ENCODE measurements at regions not wholly inside any gene's neighbourhood (a gene's known extent, or its start where the extent isn't known, plus 50 kb on each side); places are given as distances from the start of the nearest gene placed in this dataset.
"Not testable (repeated sequence)": the region's sequence is repeated elsewhere in the genome, so short reads cannot be mapped to it uniquely, and the experiment has no call there.

DNA sequence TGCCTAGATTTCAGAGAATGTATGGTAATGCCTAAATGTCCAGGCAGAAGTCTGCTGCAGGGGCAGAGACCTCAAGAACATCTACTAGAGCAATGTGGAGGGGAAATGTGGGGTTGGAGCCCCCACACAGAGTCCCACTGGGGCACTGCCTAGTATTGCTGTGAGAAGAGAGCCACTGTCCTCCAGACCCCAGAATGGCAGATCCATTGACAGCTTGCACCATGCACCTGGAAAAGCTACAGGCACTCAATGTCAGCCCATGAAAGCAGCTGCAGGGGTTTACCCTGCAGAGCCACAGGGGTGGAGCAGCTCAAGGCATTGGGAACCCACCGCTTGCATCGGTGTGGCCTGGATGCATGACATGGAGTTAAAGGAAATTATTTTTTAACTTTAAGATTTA, 314.1 kb downstream of the CYRIA start:
- TF ChIP-seq, protein P1, sequence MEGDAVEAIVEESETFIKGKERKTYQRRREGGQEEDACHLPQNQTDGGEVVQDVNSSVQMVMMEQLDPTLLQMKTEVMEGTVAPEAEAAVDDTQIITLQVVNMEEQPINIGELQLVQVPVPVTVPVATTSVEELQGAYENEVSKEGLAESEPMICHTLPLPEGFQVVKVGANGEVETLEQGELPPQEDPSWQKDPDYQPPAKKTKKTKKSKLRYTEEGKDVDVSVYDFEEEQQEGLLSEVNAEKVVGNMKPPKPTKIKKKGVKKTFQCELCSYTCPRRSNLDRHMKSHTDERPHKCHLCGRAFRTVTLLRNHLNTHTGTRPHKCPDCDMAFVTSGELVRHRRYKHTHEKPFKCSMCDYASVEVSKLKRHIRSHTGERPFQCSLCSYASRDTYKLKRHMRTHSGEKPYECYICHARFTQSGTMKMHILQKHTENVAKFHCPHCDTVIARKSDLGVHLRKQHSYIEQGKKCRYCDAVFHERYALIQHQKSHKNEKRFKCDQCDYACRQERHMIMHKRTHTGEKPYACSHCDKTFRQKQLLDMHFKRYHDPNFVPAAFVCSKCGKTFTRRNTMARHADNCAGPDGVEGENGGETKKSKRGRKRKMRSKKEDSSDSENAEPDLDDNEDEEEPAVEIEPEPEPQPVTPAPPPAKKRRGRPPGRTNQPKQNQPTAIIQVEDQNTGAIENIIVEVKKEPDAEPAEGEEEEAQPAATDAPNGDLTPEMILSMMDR (IDR thresholded peaks at IDR 0.05; ENCODE audit: insufficient read depth, low read length, severe bottlenecking), result no peak
- Histone ChIP-seq H3K27me3 (ENCODE audit: control insufficient read depth, insufficient read depth, low read length) (no peaks in the 10 kb centered on the region), H3K4me3 (ENCODE audit: low read depth, low read length) (no peak overlapping the region), H3K36me3 (ENCODE audit: control insufficient read depth, insufficient read depth, low read length) (no peaks in the 10 kb centered on the region)
- DNase-seq (ENCODE audit: low read depth), result no peak
- no peak for FAIRE-seq

DNA sequence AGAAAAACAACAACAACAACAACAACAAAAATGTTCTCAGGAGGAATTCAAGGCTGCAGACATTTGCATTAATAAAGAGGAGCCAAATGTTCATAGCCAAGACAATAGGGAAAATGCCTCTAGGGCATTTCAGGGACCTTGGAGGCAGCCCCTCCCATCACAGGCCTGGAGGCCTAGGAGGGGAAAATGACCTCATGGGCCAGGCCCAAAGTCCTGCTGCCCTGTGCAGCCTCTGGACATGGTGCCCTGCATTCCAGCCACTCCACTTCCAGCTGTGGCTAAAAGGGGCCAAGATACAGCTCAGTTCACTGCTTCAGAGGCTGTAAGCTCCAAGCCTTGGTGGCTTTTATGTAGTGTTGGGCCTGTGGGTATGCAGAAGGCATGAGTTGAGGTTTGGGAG, 314.5 kb downstream of the CYRIA start:
- no peak for DNase-seq (ENCODE audit: low read depth)
- H3K27me3 ChIP-seq (ENCODE audit: control insufficient read depth, insufficient read depth, low read length), result no peaks in the 10 kb centered on the region
- TF ChIP-seq, protein P1 (IDR thresholded peaks at IDR 0.05; ENCODE audit: insufficient read depth, low read length, severe bottlenecking), result no peak
- H3K36me3 ChIP-seq (ENCODE audit: control insufficient read depth, insufficient read depth, low read length), result no peaks in the 10 kb centered on the region
- H3K4me3 ChIP-seq (ENCODE audit: low read depth, low read length), result no peak overlapping the region
- FAIRE-seq, result no peak

DNA sequence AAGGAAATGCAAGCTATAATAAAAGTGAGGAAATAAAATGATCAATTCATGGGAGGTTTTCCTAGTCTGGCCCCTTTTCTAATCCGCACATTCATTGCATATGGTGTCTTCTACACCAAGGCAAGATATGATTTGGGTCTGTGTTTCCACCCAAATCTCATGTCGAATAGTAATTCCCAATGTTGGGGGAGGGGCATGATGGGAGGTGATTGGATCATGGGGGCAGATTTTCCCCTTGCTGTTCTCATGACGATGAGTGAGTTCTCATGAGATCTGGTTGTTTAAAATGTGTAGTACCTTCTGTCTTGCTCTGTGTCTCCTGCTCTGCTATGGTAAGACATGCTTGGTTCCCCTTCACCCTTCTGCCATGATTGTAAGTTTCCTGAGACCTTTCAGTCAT, 315.4 kb downstream of the CYRIA start:
- DNase-seq (ENCODE audit: low read depth), result no peak
- peak; percentile 32 for FAIRE-seq
- no peaks in the 10 kb centered on the region for H3K27me3 ChIP-seq (ENCODE audit: control insufficient read depth, insufficient read depth, low read length)
- TF ChIP-seq, protein P1 (IDR thresholded peaks at IDR 0.05; ENCODE audit: insufficient read depth, low read length, severe bottlenecking), result no peak
- no peaks in the 10 kb centered on the region for H3K36me3 ChIP-seq (ENCODE audit: control insufficient read depth, insufficient read depth, low read length)
- no peak overlapping the region for H3K4me3 ChIP-seq (ENCODE audit: low read depth, low read length)

DNA sequence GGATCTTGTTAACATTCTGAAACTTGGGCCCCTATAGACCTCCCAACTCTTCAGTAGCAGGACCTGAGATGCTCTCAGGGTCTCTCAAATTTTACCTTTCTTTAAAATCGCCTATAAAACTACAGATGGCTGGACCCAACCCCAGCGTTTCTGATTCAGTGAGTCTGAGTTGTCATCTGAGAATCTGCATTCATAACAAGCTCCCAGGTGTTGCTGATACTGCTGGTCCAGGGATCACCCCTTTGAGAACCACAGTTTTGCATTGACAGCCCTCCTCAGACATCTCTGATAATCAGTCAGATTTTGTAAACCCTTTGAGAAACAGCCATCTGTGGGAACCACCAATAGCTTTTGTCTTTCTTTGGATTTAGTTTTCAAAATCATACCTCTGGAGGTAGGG, 315.8 kb downstream of the CYRIA start:
- no peaks in the 10 kb centered on the region for H3K27me3 ChIP-seq (ENCODE audit: control insufficient read depth, insufficient read depth, low read length)
- no peaks in the 10 kb centered on the region for H3K36me3 ChIP-seq (ENCODE audit: control insufficient read depth, insufficient read depth, low read length)
- no peak overlapping the region for H3K4me3 ChIP-seq (ENCODE audit: low read depth, low read length)
- DNase-seq (ENCODE audit: low read depth) (no peak), FAIRE-seq (no peak)
- TF ChIP-seq, protein P1 (IDR thresholded peaks at IDR 0.05; ENCODE audit: insufficient read depth, low read length, severe bottlenecking), result no peak

DNA sequence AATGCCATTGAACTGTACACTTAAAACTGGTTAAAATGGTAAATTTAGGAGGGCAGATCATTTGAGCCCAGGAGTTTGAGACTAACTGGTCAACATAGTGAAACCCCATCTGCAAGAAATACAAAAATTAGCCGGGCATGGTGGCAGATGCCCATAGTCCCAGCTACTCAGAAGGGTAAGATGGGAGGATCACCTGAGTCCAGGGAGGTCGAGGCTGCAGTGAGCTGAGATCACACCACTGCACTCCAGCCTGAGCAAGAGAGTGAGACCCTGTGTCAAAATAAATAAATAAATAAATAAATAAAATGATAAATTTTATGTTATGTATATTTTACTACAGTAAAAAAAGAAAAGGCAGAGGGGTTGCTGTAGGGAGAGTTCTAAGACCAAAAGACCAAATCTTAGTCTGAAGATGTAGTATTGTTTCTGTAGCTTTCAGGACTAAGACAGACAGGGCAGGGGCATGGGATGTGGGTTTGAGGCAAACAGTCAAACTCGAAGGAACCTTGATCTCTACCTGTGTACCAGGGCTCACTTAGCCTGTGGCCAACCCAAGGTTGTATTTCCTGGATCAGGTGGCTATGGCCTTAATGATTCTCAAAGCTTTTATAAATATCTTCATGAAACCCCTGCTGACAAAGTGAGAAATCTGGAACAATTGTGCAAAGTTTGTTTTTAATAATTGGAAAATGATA, 316.7 kb downstream of the CYRIA start:
- TF ChIP-seq, protein P1 (IDR thresholded peaks at IDR 0.05; ENCODE audit: insufficient read depth, low read length, severe bottlenecking), result no peak
- FAIRE-seq, result no peak
- DNase-seq (ENCODE audit: low read depth), result no peak

DNA sequence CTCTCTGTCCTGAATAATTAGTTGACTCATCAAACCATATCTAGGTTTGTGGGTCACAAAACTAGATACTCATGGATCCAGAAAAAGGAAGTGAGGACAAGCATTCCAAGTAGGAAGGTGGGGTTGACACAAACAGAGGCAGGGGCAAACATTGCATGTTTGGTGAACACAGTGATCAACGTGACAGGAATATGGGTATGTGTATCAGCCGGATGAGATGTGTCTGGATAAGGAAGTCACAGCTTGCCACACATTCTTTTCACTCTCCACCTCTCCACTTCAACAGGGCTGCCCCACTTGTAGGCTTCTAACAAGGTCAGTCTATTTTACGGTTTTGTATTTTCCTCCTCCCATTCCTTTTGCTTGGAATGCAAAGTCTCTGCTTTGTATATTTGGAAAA, 319.0 kb downstream of the CYRIA start:
- Histone ChIP-seq H3K36me3 (ENCODE audit: control insufficient read depth, insufficient read depth, low read length) (no peaks in the 10 kb centered on the region), H3K4me3 (ENCODE audit: low read depth, low read length) (no peak overlapping the region), H3K27me3 (ENCODE audit: control insufficient read depth, insufficient read depth, low read length) (no peaks in the 10 kb centered on the region)
- TF ChIP-seq, protein P1 (IDR thresholded peaks at IDR 0.05; ENCODE audit: insufficient read depth, low read length, severe bottlenecking), result no peak
- DNase-seq (ENCODE audit: low read depth), result no peak
- no peak for FAIRE-seq

More for the DNA sequence above, 316.7 kb downstream of the CYRIA start:
- H3K27me3 ChIP-seq (ENCODE audit: control insufficient read depth, insufficient read depth, low read length), result no peaks in the 10 kb centered on the region
- no peaks in the 10 kb centered on the region for H3K36me3 ChIP-seq (ENCODE audit: control insufficient read depth, insufficient read depth, low read length)
- H3K4me3 ChIP-seq (ENCODE audit: low read depth, low read length), result no peak overlapping the region

DNA sequence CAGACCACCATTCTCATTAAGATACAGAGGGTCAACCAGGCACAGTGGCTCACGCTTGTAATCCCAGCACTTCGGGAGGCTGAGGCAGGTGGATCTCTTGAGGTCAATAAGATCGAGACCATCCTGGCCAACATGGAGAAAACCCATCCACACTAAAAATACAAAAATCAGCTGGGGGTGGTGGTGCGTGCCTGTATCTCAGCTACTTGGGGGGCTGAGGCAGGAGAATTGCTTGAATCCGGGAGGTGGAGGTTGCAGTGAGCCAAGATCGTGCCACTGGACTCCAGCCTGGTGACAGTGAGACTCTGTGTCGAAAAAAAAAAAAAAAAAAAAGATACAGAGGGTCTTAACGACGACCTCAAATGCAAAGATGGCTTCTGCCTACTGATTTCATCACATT, 320.4 kb downstream of the CYRIA start:
- H3K36me3 ChIP-seq (ENCODE audit: control insufficient read depth, insufficient read depth, low read length); H3K4me3 ChIP-seq (ENCODE audit: low read depth, low read length); FAIRE-seq; H3K27me3 ChIP-seq (ENCODE audit: control insufficient read depth, insufficient read depth, low read length); DNase-seq (ENCODE audit: low read depth): not testable (repeated sequence)
